H9 (cell line): ENCODE measurements at regions not wholly inside any gene's neighbourhood (a gene's known extent, or its start where the extent isn't known, plus 50 kb on each side); places are given as distances from the start of the nearest gene placed in this dataset.

Source experiments
- DNase-seq: peaks from one replicate; pipeline ENCODE4 v3.0.0-alpha.2; 2017
- H2AFZ ChIP-seq: one replicate; pipeline ENCODE4 v1.6.1; 2013; ENCODE audit warnings: mild to moderate bottlenecking, low read length, control low read depth, moderate library complexity
- H2AK5ac ChIP-seq: 2 replicates; pipeline ENCODE4 v1.6.1; 2013; ENCODE audit warnings: low read length, control low read depth, mixed read lengths; ENCODE audit not compliant: insufficient read length
- H2BK120ac ChIP-seq: one replicate; pipeline ENCODE4 v1.6.1; 2013; ENCODE audit warnings: low read depth, mild to moderate bottlenecking, low read length, control low read depth, inconsistent platforms; ENCODE audit not compliant: poor library complexity, severe bottlenecking
- H2BK12ac ChIP-seq: 2 replicates; pipeline ENCODE4 v1.6.1; 2013; ENCODE audit warnings: low read length, control low read depth, mixed read lengths, low read depth; ENCODE audit not compliant: insufficient read length
- H2BK15ac ChIP-seq: 2 replicates; pipeline ENCODE4 v1.6.1; 2013; ENCODE audit warnings: low read depth, low read length, control low read depth
- H2BK20ac ChIP-seq: one replicate; pipeline ENCODE4 v1.6.1; 2013; ENCODE audit warnings: low read depth, mild to moderate bottlenecking, low read length, control low read depth, inconsistent platforms; ENCODE audit not compliant: poor library complexity, severe bottlenecking
- H2BK5ac ChIP-seq: 2 replicates; pipeline ENCODE4 v1.6.1; 2013; ENCODE audit warnings: low read length, control low read depth, mixed read lengths; ENCODE audit not compliant: insufficient read length
- H3K14ac ChIP-seq: 2 replicates; pipeline ENCODE4 v1.6.1; 2013; ENCODE audit warnings: low read length, control low read depth; ENCODE audit not compliant: insufficient read depth
- H3K18ac ChIP-seq: 2 replicates; pipeline ENCODE4 v1.6.1; 2013; ENCODE audit warnings: low read depth, mild to moderate bottlenecking, mixed read lengths, low read length, control low read depth; ENCODE audit not compliant: insufficient read length
- H3K23ac ChIP-seq: 2 replicates; pipeline ENCODE4 v1.6.1; 2013; ENCODE audit warnings: low read length, control low read depth, mixed read lengths, low read depth; ENCODE audit not compliant: insufficient read length
- H3K23me2 ChIP-seq: 2 replicates; pipeline ENCODE4 v1.6.1; 2013; ENCODE audit warnings: low read depth, mild to moderate bottlenecking, mixed read lengths, low read length, control low read depth; ENCODE audit not compliant: insufficient read length, poor library complexity, severe bottlenecking
- H3K27ac ChIP-seq: 2 replicates; pipeline ENCODE4 v1.5.1; 2013; ENCODE audit warnings: low read length, control low read depth, mixed read lengths, low read depth; ENCODE audit not compliant: insufficient read length
- H3K27me3 ChIP-seq: 2 replicates; pipeline ENCODE4 v1.6.1; 2013; ENCODE audit warnings: low read length, control low read depth, inconsistent platforms; ENCODE audit not compliant: insufficient read depth
- H3K4ac ChIP-seq: 2 replicates; pipeline ENCODE4 v1.6.1; 2013; ENCODE audit warnings: low read depth, mild to moderate bottlenecking, control low read depth, inconsistent platforms, low read length, moderate library complexity
- H3K4me1 ChIP-seq: 2 replicates; pipeline ENCODE4 v1.6.1; 2013; ENCODE audit warnings: low read length, control low read depth, inconsistent platforms; ENCODE audit not compliant: insufficient read depth
- H3K4me2 ChIP-seq: 2 replicates; pipeline ENCODE4 v1.6.1; 2013; ENCODE audit warnings: low read length, control low read depth, mixed read lengths; ENCODE audit not compliant: insufficient read length, insufficient read depth
- H3K56ac ChIP-seq: 2 replicates; pipeline ENCODE4 v1.6.1; 2013; ENCODE audit warnings: low read depth, mild to moderate bottlenecking, mixed read lengths, low read length, control low read depth; ENCODE audit not compliant: insufficient read length
- H3K79me1 ChIP-seq: 2 replicates; pipeline ENCODE4 v1.6.1; 2013; ENCODE audit warnings: low read depth, mild to moderate bottlenecking, moderate library complexity, low read length, control low read depth, inconsistent platforms; ENCODE audit not compliant: insufficient read depth, poor library complexity, severe bottlenecking
- H3K79me2 ChIP-seq: 2 replicates; pipeline ENCODE4 v1.6.1; 2013; ENCODE audit warnings: low read length, control low read depth, inconsistent platforms; ENCODE audit not compliant: insufficient read depth
- H3K9ac ChIP-seq: 2 replicates; pipeline ENCODE4 v1.6.1; 2013; ENCODE audit warnings: low read length, control low read depth, mixed read lengths; ENCODE audit not compliant: insufficient read length; ENCODE audit errors: extremely low read depth
- H3K9me3 ChIP-seq: one replicate; pipeline ENCODE4 v1.6.1; 2013; ENCODE audit warnings: low read depth, low read length, inconsistent platforms; ENCODE audit not compliant: control insufficient read depth
- H3T11ph ChIP-seq: one replicate; pipeline ENCODE4 v1.6.1; 2013; ENCODE audit warnings: mild to moderate bottlenecking, low read length, control low read depth, inconsistent platforms
- H4K20me1 ChIP-seq: one replicate; pipeline ENCODE4 v1.6.1; 2013; ENCODE audit not compliant: control insufficient read depth, insufficient read length, insufficient read depth
- H4K5ac ChIP-seq: 2 replicates; pipeline ENCODE4 v1.6.1; 2013; ENCODE audit warnings: low read depth, mild to moderate bottlenecking, mixed read lengths, low read length, control low read depth; ENCODE audit not compliant: insufficient read length
- H4K8ac ChIP-seq: replicated peaks from 2 replicates; pipeline ENCODE4 v1.6.1; 2013; ENCODE audit warnings: low read length, control low read depth, mixed read lengths, low read depth; ENCODE audit not compliant: insufficient read length
- H4K91ac ChIP-seq: 2 replicates; pipeline ENCODE4 v1.6.1; 2013; ENCODE audit warnings: low read depth, mild to moderate bottlenecking, moderate library complexity, mixed read lengths, low read length, control low read depth; ENCODE audit not compliant: insufficient read length
- H3K27ac Mint-ChIP-seq, 3 experiments: 2 replicates in 2 of 3; 3 replicates in 1 of 3; pipeline ENCODE4 v1.8.0; 2020 to 2021; ENCODE audit warnings: mixed read lengths in 3 of 3, mild to moderate bottlenecking in 1 of 3, moderate library complexity in 1 of 3
- H3K27me3 Mint-ChIP-seq: 2 replicates; pipeline ENCODE4 v1.8.0; 2021; ENCODE audit warnings: low read depth, mild to moderate bottlenecking, moderate library complexity, mixed read lengths
- H3K36me3 Mint-ChIP-seq, 3 experiments: 2 replicates in 2 of 3; 3 replicates in 1 of 3; pipeline ENCODE4 v1.8.0; 2020 to 2021; ENCODE audit warnings: low read depth in 3 of 3, mixed read lengths in 3 of 3; ENCODE audit not compliant: insufficient read depth in 1 of 3
- H3K4me1 Mint-ChIP-seq, 2 experiments: 2 replicates each; pipeline ENCODE4 v1.8.0; 2020; ENCODE audit warnings: mixed read lengths in 2 of 2
- H3K4me3 Mint-ChIP-seq, 2 experiments: 2 replicates in 1 of 2; 3 replicates in 1 of 2; pipeline ENCODE4 v1.8.0; 2020 to 2021; ENCODE audit warnings: mild to moderate bottlenecking in 2 of 2, mixed read lengths in 2 of 2, moderate library complexity in 1 of 2
- H3K9me3 Mint-ChIP-seq, 2 experiments: 2 replicates in 1 of 2; 3 replicates in 1 of 2; pipeline ENCODE4 v1.8.0; 2020; ENCODE audit warnings: mild to moderate bottlenecking in 2 of 2, mixed read lengths in 2 of 2, moderate library complexity in 1 of 2
- WGBS: extraction: QIAGEN DNeasy Blood & Tissue Kit; methylation state at CpG from one replicate; pipeline ENCODE4 v1.1.7; 2013; ENCODE audit warnings: missing lambda C conversion rate, low lambda C conversion rate, mixed read lengths; ENCODE audit not compliant: insufficient read length; ENCODE audit errors: extremely low coverage; 5-methylcytosine and 5-hydroxymethylcytosine counted together
- TF ChIP-seq, protein P1 (sequence below): fragments of 200-600 bp; sonication (generic); conservative IDR thresholded peaks from 3 replicates; pipeline ENCODE4 v1.8.0; 2021; ENCODE audit warnings: antibody characterized with exemption, mild to moderate bottlenecking

DNA sequence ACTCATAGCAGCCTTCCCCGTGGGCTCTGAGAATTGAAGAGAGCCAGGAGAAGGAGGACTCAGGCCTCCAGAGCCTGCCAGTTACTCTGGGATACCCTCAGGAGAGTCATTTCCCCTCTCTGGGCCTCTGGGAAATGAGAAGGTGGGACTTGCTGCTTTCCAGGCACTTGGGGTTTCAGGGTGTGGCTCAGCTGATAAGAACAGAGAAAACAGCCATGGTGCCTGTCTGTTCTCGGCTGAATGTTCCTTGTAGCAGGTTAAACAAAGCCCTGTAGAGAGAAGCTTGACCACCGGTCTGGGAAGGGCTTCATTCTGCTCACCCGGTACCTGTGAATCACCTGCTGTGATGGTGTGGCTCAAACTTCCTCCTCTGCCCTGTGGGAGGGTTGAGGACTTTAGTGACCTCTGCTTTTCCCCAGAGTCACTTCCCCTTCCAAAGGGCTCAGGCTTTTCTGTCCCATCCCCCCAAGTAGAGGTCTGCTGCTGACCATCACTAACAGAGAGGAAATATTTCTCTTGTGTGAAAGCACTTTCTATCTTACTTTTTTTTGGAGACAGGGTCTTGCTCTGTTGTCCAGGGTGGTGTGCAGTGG lies 212.4 kb upstream of the GALNT17 start:
- H3K27me3 Mint-ChIP-seq = peaks cover 2% of the 10 kb centered on the region

More for the DNA sequence above, 212.4 kb upstream of the GALNT17 start:
- Histone ChIP-seq H2BK120ac (no peak overlapping the region), H2BK20ac (no peak overlapping the region), H3K9me3 (no peaks in the 10 kb centered on the region), H2AK5ac (no peak overlapping the region), H3K56ac (no peak overlapping the region), H3K79me2 (no peaks in the 10 kb centered on the region), H3K14ac (no peak overlapping the region), H3K18ac (no peak overlapping the region), H3K23ac (no peak overlapping the region), H3K79me1 (no peaks in the 10 kb centered on the region), H4K5ac (no peak overlapping the region), H2BK12ac (no peak overlapping the region), H3K4me2 (no peak overlapping the region), H3K27ac (no peak overlapping the region), H2BK5ac (no peak overlapping the region), H4K8ac (no peak overlapping the region), H4K91ac (no peak overlapping the region), H3K4me1 (no peaks in the 10 kb centered on the region; the same call in 1 of the 2 replicates), H3K9ac (no peak overlapping the region), H2AFZ (no peak overlapping the region), H3K4ac (no peak overlapping the region), H3T11ph (no peak overlapping the region), H3K27me3 (no peaks in the 10 kb centered on the region; the same call in 1 of the 2 replicates), H3K23me2 (no peaks in the 10 kb centered on the region), H2BK15ac (no peak overlapping the region), H4K20me1 (no peaks in the 10 kb centered on the region)
- Mint-ChIP-seq H3K4me1 (peaks cover 23 to 28% of the 10 kb centered on the region in 2 experiments), H3K9me3 (peaks cover 0 to 4% of the 10 kb centered on the region in 2 experiments; a peak in 2 of 5 replicates), H3K36me3 (peaks cover 0 to 4% (median 2%) of the 10 kb centered on the region in 3 experiments; a peak in 3 of 7 replicates), H3K4me3 (no peak overlapping the region), H3K27ac (peak overlapping the region in 1 of 3 experiments; percentile 67; a peak in 2 of 7 replicates)
- TF ChIP-seq, protein P1, sequence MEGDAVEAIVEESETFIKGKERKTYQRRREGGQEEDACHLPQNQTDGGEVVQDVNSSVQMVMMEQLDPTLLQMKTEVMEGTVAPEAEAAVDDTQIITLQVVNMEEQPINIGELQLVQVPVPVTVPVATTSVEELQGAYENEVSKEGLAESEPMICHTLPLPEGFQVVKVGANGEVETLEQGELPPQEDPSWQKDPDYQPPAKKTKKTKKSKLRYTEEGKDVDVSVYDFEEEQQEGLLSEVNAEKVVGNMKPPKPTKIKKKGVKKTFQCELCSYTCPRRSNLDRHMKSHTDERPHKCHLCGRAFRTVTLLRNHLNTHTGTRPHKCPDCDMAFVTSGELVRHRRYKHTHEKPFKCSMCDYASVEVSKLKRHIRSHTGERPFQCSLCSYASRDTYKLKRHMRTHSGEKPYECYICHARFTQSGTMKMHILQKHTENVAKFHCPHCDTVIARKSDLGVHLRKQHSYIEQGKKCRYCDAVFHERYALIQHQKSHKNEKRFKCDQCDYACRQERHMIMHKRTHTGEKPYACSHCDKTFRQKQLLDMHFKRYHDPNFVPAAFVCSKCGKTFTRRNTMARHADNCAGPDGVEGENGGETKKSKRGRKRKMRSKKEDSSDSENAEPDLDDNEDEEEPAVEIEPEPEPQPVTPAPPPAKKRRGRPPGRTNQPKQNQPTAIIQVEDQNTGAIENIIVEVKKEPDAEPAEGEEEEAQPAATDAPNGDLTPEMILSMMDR = no peak
- WGBS = no CpG with 5 or more reads among the region's 4 CpGs
- no peak for DNase-seq
